GM18870 (cell line): ENCODE measurements at regions not wholly inside any gene's neighbourhood (a gene's known extent, or its start where the extent isn't known, plus 50 kb on each side); places are given as distances from the start of the nearest gene placed in this dataset.
"Not testable (repeated sequence)": the region's sequence is repeated elsewhere in the genome, so short reads cannot be mapped to it uniquely, and the experiment has no call there.

Source experiments
- ATAC-seq: cut with Tn5 transposase; IDR thresholded peaks from one replicate; pipeline ENCODE4 v1.9.1; 2021; ENCODE audit warnings: moderate library complexity; ENCODE audit not compliant: unreplicated experiment

GRCh38 chr4:85153221-85153620 is 186.7 kb upstream of the WDFY3 start:
- ATAC-seq, result no peak

- no peak for ATAC-seq
Measured at GRCh38 chr4:85154591-85154990, 188.1 kb upstream of the WDFY3 start.

DNA sequence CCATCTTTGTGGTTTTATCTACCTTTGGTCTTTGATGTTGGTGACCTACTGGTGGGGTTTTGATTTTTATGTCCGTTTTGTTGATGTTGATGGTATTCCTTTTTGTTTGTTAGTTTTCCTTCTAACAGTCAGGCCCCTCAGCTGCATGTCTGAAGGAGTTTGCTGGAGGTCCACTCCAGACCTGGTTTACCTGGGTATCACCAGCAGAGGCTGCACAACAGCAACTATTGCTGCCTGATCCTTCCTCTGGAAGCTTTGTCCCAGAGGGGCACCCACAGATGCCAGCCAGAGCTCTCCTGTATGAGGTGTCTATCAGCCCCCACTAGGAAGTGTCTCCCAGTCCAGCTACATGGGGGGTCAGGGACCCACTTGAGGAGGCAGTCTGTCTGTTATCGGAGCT is 199.3 kb upstream of the WDFY3 start:
- ATAC-seq, result no peak

DNA sequence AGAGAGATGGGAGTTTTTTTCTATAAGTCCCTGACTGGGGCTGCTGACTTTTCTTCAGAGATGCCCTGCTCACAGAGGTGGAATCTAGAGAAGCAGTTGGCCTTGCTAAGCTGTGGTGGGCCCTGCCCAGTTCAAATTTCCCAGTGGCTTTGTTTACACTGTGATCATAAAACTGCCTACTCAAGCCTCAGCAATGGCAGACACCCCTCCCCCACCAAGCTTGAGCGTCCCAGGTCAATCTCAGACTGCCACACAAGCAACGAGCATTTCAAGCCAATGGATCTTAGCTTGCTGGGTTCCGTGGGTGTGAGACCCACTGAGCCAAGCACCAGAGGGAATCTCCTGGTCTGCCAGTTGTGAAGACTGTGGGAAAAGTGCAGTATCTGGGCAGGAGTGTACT is 199.8 kb upstream of the WDFY3 start:
- ATAC-seq, result no peak

DNA sequence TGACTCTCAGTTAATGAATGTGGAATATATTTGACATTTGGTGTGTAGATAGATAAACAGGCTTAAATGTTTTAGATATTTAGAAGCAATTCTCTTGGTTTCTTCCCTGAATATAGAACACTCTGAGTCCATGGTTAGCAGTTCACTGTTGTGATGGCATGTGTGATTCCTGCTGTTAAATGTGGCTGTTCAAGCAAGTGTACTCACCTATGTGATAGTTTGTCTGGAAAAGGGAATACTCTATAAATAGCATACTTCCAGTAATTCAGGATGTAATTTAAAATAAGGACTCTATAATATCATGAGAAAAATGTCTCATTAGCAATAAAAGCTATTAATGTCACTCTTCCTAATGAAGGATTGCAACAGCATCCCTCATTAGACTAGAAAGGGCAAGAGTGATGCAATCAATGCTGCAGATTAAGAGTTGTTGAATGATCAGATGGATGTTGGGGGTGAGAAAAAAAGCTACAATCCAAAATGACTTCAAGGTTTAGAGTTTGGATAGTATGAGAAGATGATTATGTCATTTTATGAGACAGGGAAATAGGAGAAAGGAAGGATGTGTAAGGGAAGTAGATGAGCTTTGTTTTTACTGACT is 201.8 kb upstream of the WDFY3 start:
- no peak for ATAC-seq

DNA sequence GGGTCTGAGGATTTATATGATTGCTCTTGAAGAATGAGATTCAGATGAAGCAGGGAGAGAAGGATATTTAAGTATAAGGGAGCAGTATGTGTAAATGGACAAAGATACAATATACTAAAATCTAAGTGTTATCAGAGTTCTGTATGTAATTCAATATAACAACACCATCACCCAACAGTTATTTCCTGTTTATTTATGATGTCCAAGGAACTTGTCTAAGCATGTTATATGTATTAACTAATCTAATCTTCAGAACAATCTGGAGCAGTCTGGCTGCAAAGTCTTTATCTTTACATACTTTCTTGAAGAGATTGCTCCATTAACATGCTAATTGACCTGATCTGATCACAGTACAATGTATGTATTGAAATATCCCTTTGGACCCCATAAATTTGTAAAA is 203.8 kb upstream of the WDFY3 start:
- ATAC-seq, result no peak

DNA sequence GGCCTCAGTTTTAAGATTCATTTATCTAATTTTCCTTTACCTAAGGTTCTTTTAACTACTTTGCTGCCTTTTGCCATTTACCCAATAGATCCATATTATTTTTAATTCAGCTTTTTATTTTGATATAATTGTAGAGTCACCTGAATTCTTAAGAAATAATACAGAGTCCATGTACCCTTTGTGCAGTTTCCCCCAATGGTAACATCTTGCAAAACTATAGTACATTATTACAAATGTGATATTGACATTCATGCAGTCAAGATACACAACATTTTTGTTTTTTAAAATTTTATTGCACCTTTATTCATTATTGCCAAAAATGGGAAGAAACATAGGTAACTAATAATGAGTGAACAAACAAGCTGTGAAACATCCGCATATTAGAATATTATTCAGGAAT is 208.7 kb upstream of the WDFY3 start:
- ATAC-seq, result no peak

- ATAC-seq, result no peak
Measured at GRCh38 chr4:85177092-85177491, 210.6 kb upstream of the WDFY3 start.

DNA sequence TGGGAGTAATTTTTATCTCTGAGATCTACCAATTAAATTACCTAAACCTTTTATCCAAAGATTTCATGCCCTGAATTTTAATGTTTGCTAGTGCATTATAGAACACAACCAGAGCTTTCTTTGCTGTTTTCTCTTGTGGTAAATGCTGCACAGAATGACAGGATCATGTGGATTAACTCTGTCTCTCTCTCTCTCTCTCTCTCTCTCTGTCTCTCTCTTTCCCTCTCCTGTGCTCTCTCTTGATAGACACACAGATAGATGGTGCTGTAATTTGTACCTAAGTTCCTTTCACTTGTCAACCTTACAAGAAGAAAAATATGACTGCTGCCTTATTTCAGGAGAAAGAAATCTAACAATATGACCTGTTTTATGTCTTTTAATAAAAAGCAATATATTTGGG is 211.2 kb upstream of the WDFY3 start:
- no peak for ATAC-seq

- ATAC-seq, result no peak
Measured at GRCh38 chr4:85180533-85180932, 214.0 kb upstream of the WDFY3 start.

DNA sequence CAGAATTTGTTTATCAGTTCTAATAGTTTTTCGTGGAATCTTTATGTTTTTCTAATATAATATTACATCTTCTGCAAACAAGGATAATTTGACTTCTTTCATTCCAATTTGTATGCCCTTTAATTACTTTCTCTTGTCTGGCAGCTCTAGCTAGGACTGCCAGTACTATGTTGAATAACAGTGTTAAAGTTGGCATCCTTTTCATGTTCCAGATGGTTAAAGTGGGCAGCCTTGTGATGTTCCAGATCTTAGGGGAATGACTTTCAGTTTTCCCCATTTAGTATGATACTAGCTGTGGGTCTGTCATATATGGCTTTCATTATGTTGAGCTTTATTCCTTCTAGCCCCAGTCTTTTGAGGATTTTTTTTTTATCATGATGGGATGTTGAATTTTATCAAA is 220.6 kb upstream of the WDFY3 start:
- no peak for ATAC-seq

- ATAC-seq, result not testable (repeated sequence)
Measured at GRCh38 chr4:85196015-85196414, 229.5 kb upstream of the WDFY3 start.

GRCh38 chr4:85200106-85200505 is 233.6 kb upstream of the WDFY3 start:
- no peak for ATAC-seq

DNA sequence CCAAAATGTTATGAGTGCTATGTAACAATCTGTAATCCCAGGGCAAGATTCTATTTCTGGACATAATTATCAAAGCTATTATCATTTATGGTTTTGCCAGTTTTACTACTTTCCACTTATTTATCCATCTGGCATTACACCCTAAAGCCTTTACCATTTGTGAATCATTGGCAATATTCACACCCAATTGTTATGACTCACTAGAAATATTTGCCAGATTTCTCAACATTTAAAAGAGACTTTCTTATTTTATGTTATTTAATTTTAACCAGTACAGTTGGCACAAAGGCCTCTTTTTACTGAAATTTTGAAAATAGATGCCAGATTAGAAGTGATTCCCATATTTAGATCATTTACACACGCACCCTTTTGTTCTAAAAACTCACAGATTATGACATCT is 242.7 kb upstream of the WDFY3 start:
- no peak for ATAC-seq

DNA sequence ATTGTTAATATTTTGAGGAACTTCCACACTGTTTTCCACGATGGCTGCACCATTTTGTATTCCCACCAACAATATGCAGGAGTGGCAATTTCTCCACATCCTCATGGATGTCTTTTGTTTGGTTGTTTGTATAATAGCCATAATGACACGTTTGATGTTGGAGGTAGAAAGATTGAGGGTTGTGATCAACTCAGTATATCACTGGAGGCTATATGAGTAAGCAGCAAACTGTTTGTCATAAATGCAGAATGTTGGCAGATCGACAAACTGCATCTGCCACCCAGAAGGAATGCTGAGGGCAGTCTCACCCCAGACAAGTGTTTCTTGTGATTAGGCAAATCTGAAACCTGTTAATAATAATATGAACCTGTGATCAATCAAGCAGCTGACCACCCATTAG is 243.9 kb upstream of the WDFY3 start:
- no peak for ATAC-seq

- ATAC-seq, result not testable (repeated sequence)
Measured at GRCh38 chr4:85216571-85216970, 250.1 kb upstream of the WDFY3 start.

GRCh38 chr4:85218756-85219155 is 252.3 kb upstream of the WDFY3 start:
- ATAC-seq, result no peak

DNA sequence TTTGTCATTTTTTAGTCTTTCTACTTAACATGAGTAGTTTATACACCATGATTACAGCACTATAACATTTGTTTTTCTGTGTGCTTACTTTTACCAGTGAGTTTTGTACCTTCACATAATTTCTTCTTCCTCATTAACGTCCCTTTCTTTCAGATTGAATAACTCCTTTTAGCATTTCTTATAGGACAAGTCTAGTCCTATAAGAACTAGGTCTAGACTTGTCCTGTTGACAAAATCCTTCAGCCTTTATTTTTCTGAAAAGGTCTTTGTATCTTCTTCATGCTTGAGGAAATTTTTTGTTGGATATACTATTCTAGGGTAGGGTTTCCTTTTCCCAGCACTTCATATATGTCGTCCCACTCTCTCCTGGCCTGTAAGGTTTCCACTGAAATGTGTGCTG is 253.3 kb upstream of the ARHGAP24 start:
- no peak for ATAC-seq

GRCh38 chr4:85222561-85222960 is 252.4 kb upstream of the ARHGAP24 start:
- ATAC-seq, result no peak

GRCh38 chr4:85228264-85228663 is 246.7 kb upstream of the ARHGAP24 start:
- no peak for ATAC-seq

DNA sequence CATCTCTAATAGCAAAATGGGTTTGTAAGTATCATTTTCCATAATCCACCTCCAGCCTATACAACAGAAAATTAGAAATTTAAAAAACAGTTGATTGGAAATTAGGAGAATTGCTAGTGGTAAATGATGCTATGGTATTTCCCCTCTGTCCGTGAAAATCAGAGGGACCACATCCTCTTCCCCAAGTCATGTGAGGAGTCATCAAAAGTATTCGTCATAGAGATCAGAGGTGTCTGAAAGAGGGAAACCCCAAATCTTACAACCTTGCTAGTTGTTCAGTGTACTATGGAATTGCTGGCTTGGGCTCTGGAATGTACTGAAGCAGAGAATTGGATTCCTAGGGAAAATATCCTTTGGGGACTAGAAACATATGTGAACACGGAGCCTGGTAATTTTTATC is 241.4 kb upstream of the ARHGAP24 start:
- ATAC-seq, result no peak

GRCh38 chr4:85243857-85244256 is 231.1 kb upstream of the ARHGAP24 start:
- ATAC-seq, result no peak

GRCh38 chr4:85244638-85245037 is 230.3 kb upstream of the ARHGAP24 start:
- no peak for ATAC-seq

- no peak for ATAC-seq
Measured at GRCh38 chr4:85246055-85246454, 228.9 kb upstream of the ARHGAP24 start.
